Endothelial cell of umbilical vein (primary cell): ENCODE measurements at regions not wholly inside any gene's neighbourhood (a gene's known extent, or its start where the extent isn't known, plus 50 kb on each side); places are given as distances from the start of the nearest gene placed in this dataset.

ENCODE experiments used
- BruUV-seq: library from RNA; stranded (reverse); fragments of 400-500 nt; replicated peaks from 2 replicates; lab custom pipeline; 2021; lab: Mats Ljungman, UMichigan
- CTCF ChIA-PET: fragments of 300-600, 350-600 bp; sonication (Branson Sonifier 250); formaldehyde crosslinking; loops from one replicate; lab custom pipeline; 2021; ENCODE audit warnings: antibody characterized with exemption, inconsistent platforms; lab: Charles Lee
- POLR2A ChIA-PET: fragments of 300-600, 350-600 bp; sonication (Branson Sonifier 250); formaldehyde crosslinking; loops from one replicate; lab custom pipeline; 2021; ENCODE audit warnings: antibody characterized with exemption, inconsistent platforms; lab: Charles Lee
- DNase-seq: peaks from one replicate; pipeline ENCODE4 v3.0.0-alpha.2; 2011; ENCODE audit warnings: low read depth, low spot score
- FAIRE-seq: peaks from 2 replicates; lab custom pipeline; 2011; peaks lifted over from hg19 to GRCh38; lab: Jason Lieb, UNC
- H2AFZ ChIP-seq: 2 replicates; pipeline ENCODE4 v1.6.0; 2012; ENCODE audit warnings: low read depth, low read length, control low read depth, inconsistent platforms
- H3K27ac ChIP-seq: 2 replicates; pipeline ENCODE4 v1.5.1; 2011; ENCODE audit warnings: low read depth, mild to moderate bottlenecking, control low read depth, low read length, moderate library complexity; ENCODE audit not compliant: insufficient read depth
- H3K27me3 ChIP-seq, 2 experiments: 2 replicates each; pipeline versions ENCODE4 v1.6.0 to v1.6.1; 2011; ENCODE audit warnings: low read length in 2 of 2, mixed read lengths in 1 of 2; ENCODE audit not compliant: control insufficient read depth in 2 of 2, insufficient read depth in 2 of 2
- H3K36me3 ChIP-seq, 2 experiments: 2 replicates in 1 of 2; 3 replicates in 1 of 2; pipeline ENCODE4 v1.5.1; 2011; ENCODE audit warnings: low read length in 2 of 2, mild to moderate bottlenecking in 1 of 2, moderate library complexity in 1 of 2; ENCODE audit not compliant: control insufficient read depth in 2 of 2, insufficient read depth in 2 of 2; ENCODE audit errors: extremely low read depth in 1 of 2
- H3K4me1 ChIP-seq: 3 replicates; pipeline ENCODE4 v1.5.1; 2011; ENCODE audit warnings: mild to moderate bottlenecking, low read length; ENCODE audit not compliant: control insufficient read depth, insufficient read depth; ENCODE audit errors: extremely low read depth
- H3K4me2 ChIP-seq: 2 replicates; pipeline ENCODE4 v1.6.1; 2011; ENCODE audit warnings: low read length, control low read depth, mixed read lengths; ENCODE audit not compliant: insufficient read depth
- H3K4me3 ChIP-seq, 3 experiments: fragments of 200-600 bp in 1 of 3; sonication (generic), shearing (Covaris generic) in 1 of 3; replicated peaks in 1 of 3; 2 replicates each; pipeline ENCODE4 v1.5.1; 2011 to 2016; ENCODE audit warnings: control low read depth in 3 of 3, low read length in 3 of 3, mild to moderate bottlenecking in 2 of 3, inconsistent platforms in 1 of 3, low read depth in 1 of 3, moderate library complexity in 1 of 3; ENCODE audit not compliant: insufficient read depth in 1 of 3
- H3K79me2 ChIP-seq: 2 replicates; pipeline ENCODE4 v1.6.0; 2012; ENCODE audit warnings: low read length, inconsistent platforms; ENCODE audit not compliant: control insufficient read depth, insufficient read depth
- H3K9ac ChIP-seq: replicated peaks from 2 replicates; pipeline ENCODE3; 2011; ENCODE audit warnings: low read length, control low read depth; ENCODE audit not compliant: insufficient read depth; ENCODE audit errors: extremely low read depth
- H3K9me1 ChIP-seq: replicated peaks from 3 replicates; pipeline ENCODE4 v1.6.0; 2011; ENCODE audit warnings: mild to moderate bottlenecking, low read length; ENCODE audit not compliant: control insufficient read depth, insufficient read depth; ENCODE audit errors: extremely low read depth
- H3K9me3 ChIP-seq: replicated peaks from 2 replicates; pipeline ENCODE4 v1.5.1; 2012; ENCODE audit warnings: low read length, inconsistent platforms; ENCODE audit not compliant: control insufficient read depth, insufficient read depth
- H4K20me1 ChIP-seq: replicated peaks from 2 replicates; pipeline ENCODE3; 2011; ENCODE audit warnings: mild to moderate bottlenecking, low read length; ENCODE audit not compliant: control insufficient read depth, insufficient read depth; ENCODE audit errors: extremely low read depth
- CTCF ChIP-seq, 2 donors: IDR thresholded peaks; 1 replicate in 1 of 2; 2 replicates in 1 of 2; pipeline ENCODE4 v1.5.1; 2011; ENCODE audit warnings: low read length in 2 of 2, mild to moderate bottlenecking in 2 of 2, moderate library complexity in 2 of 2, control low read depth in 1 of 2, inconsistent platforms in 1 of 2, low read depth in 1 of 2; ENCODE audit not compliant: insufficient read depth in 1 of 2; ENCODE audit errors: extremely low read depth in 1 of 2
- EZH2 ChIP-seq: IDR thresholded peaks from 2 replicates; pipeline ENCODE4 v1.6.1; 2012; ENCODE audit warnings: borderline replicate concordance, low read depth, mild to moderate bottlenecking, moderate library complexity, low read length, inconsistent platforms; ENCODE audit not compliant: severe bottlenecking
- FOS ChIP-seq: IDR thresholded peaks from 2 replicates; pipeline ENCODE4 v1.6.1; 2011; ENCODE audit warnings: mild to moderate bottlenecking, low read length, moderate library complexity, borderline replicate concordance; ENCODE audit not compliant: insufficient read depth
- MYC ChIP-seq: IDR thresholded peaks from one replicate; pipeline ENCODE4 v1.6.1; 2011; ENCODE audit warnings: mild to moderate bottlenecking, low read depth, low read length
- POLR2A ChIP-seq: IDR thresholded peaks from 2 replicates; pipeline ENCODE4 v1.6.1; 2012; ENCODE audit warnings: low read depth, mild to moderate bottlenecking, control low read depth, low read length
- dilution Hi-C: fragments of 300-500 bp; cut with MboI; formaldehyde crosslinking; loops from one replicate; pipeline ENCODE4 v1.15.0; 2019; ENCODE audit warnings: low sequenced_read_pairs; ENCODE audit not compliant: extremely low pct_ligation_motif_present
- intact Hi-C: fragments of 100-400 bp; cut with micrococcal nuclease; formaldehyde crosslinking; loops from one replicate; pipeline ENCODE4 v1.10.0; 2022
- TF ChIP-seq, protein P1 (sequence below): IDR thresholded peaks from 2 replicates; pipeline ENCODE4 v1.6.1; 2011; ENCODE audit not compliant: insufficient read depth, insufficient read length

DNA sequence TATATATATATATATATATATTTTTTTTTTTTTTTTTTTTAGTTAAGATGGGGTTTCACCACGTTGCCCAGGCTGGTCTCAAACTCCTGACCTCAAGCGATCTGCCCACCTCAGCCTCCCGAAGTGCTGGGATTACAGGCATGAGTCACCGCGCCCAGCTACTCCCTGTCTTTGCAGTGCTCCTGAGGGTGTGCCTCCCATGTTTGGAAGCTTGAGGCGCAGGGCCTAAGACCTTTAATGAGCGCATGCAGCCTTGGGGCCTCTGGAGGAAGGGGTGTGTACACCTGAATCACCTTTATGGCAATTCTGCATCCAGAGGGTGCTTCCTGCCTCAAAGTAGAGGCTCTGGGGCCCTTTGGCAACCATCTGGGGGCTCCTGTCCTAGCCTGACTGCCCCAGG, 219.4 kb upstream of the CIBAR2 start:
- POLR2A ChIA-PET, result no interaction called here
- no peak for FAIRE-seq
- no peaks in the 10 kb centered on the region for H3K79me2 ChIP-seq

GRCh38 chr16:85332175-85332574, 219.9 kb upstream of the CIBAR2 start:
- CTCF ChIA-PET, result no interaction called here
- no peak for TF ChIP-seq EZH2
- no peak for TF ChIP-seq FOS
- TF ChIP-seq CTCF (IDR thresholded peaks at IDR 0.05; ENCODE audit: extremely low read depth in 1 of 2, insufficient read depth in 1 of 2, low read depth in 1 of 2, low read length in 2 of 2), result no peak
- TF ChIP-seq MYC, result no peak
- no peak for TF ChIP-seq POLR2A
- TF ChIP-seq, protein P1, sequence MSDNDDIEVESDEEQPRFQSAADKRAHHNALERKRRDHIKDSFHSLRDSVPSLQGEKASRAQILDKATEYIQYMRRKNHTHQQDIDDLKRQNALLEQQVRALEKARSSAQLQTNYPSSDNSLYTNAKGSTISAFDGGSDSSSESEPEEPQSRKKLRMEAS, result no peak
- Histone ChIP-seq H2AFZ (no peak overlapping the region), H3K36me3 (no peaks in the 10 kb centered on the region), H3K9ac (no peak overlapping the region), H3K4me3 (no peak overlapping the region), H3K9me3 (no peaks in the 10 kb centered on the region), H3K27ac (no peak overlapping the region), H3K9me1 (no peaks in the 10 kb centered on the region), H3K4me2 (no peak overlapping the region), H3K4me1 (peaks cover 24% of the 10 kb centered on the region), H4K20me1 (no peaks in the 10 kb centered on the region), H3K79me2 (no peaks in the 10 kb centered on the region), H3K27me3 (no peaks in the 10 kb centered on the region)
- POLR2A ChIA-PET, result no interaction called here
- no peak for FAIRE-seq
- dilution Hi-C loops, result no loop called here
- BruUV-seq, result no TSS peak
- DNase-seq, result no peak
- intact Hi-C loops, result loop anchor here (10.0 kb wide), 1 partner anchor 217 kb away; the partner anchor contains the start of gene CIBAR2

More for the DNA sequence above, 219.4 kb upstream of the CIBAR2 start:
- Histone ChIP-seq H3K27ac (no peak overlapping the region), H3K36me3 (no peaks in the 10 kb centered on the region), H3K27me3 (no peaks in the 10 kb centered on the region), H3K9me3 (no peaks in the 10 kb centered on the region), H3K4me1 (peaks cover 25% of the 10 kb centered on the region), H2AFZ (no peak overlapping the region), H3K4me2 (no peak overlapping the region), H3K9me1 (no peaks in the 10 kb centered on the region), H3K9ac (no peak overlapping the region), H4K20me1 (no peaks in the 10 kb centered on the region), H3K4me3 (no peak overlapping the region)
- no peak for DNase-seq
- TF ChIP-seq POLR2A, result no peak
- no peak for TF ChIP-seq MYC
- CTCF ChIA-PET, result interaction anchor here (1.4 to 1.5 kb wide), 2 partner anchors 160 to 217 kb away, joined by 3 to 10 read pairs; no protein-coding TSS in a partner anchor
- no TSS peak for BruUV-seq
- dilution Hi-C loops, result no loop called here
- intact Hi-C loops, result loop anchor here (2.0 to 10.0 kb wide), 2 partner anchors 23 to 217 kb away; partner anchors contain the start of gene CIBAR2
